ENCODE measurements at regions not wholly inside any gene's neighbourhood (a gene's known extent, or its start where the extent isn't known, plus 50 kb on each side); places are given as distances from the start of the nearest gene placed in this dataset.

GRCh38 chr11:37110385-37110784 lies 512.3 kb upstream of the RAG2 start:
- no peak for TF ChIP-seq CTCF (IDR thresholded peaks at IDR 0.05; ENCODE audit: extremely low read depth, insufficient read depth, missing control alignments)
- in situ Hi-C loops (cut with MboI; ENCODE audit: low pct_unique_long_range_greater_than_20kb, low sequenced_read_pairs, unreplicated experiment), result no loop called here
- no peak for DNase-seq (ENCODE audit: low spot score)

GRCh38 chr11:37109286-37109585 lies 511.2 kb upstream of the RAG2 start:
- in situ Hi-C loops (cut with MboI; ENCODE audit: low pct_unique_long_range_greater_than_20kb, low sequenced_read_pairs, unreplicated experiment), result no loop called here
- no peak for TF ChIP-seq CTCF (IDR thresholded peaks at IDR 0.05; ENCODE audit: extremely low read depth, insufficient read depth, missing control alignments)
- DNase-seq (ENCODE audit: low spot score), result no peak

GRCh38 chr11:37108436-37109285 lies 510.6 kb upstream of the RAG2 start:
- DNase-seq (ENCODE audit: low spot score), result no peak
- no peak for TF ChIP-seq CTCF (IDR thresholded peaks at IDR 0.05; ENCODE audit: extremely low read depth, insufficient read depth, missing control alignments)
- in situ Hi-C loops (cut with MboI; ENCODE audit: low pct_unique_long_range_greater_than_20kb, low sequenced_read_pairs, unreplicated experiment), result no loop called here

GRCh38 chr11:37107831-37108230 lies 509.8 kb upstream of the RAG2 start:
- in situ Hi-C loops (cut with MboI; ENCODE audit: low pct_unique_long_range_greater_than_20kb, low sequenced_read_pairs, unreplicated experiment), result no loop called here

GRCh38 chr11:37107415-37107814 lies 509.4 kb upstream of the RAG2 start:
- no peak for DNase-seq (ENCODE audit: low spot score)
- no peak for TF ChIP-seq CTCF (IDR thresholded peaks at IDR 0.05; ENCODE audit: extremely low read depth, insufficient read depth, missing control alignments)
- in situ Hi-C loops (cut with MboI; ENCODE audit: low pct_unique_long_range_greater_than_20kb, low sequenced_read_pairs, unreplicated experiment), result no loop called here

More at GRCh38 chr11:37107831-37108230, 509.8 kb upstream of the RAG2 start:
- TF ChIP-seq CTCF (IDR thresholded peaks at IDR 0.05; ENCODE audit: extremely low read depth, insufficient read depth, missing control alignments), result no peak
- DNase-seq (ENCODE audit: low spot score), result no peak

- in situ Hi-C loops (cut with MboI; ENCODE audit: low pct_unique_long_range_greater_than_20kb, low sequenced_read_pairs, unreplicated experiment), result no loop called here
- DNase-seq (ENCODE audit: low spot score), result no peak
- no peak for TF ChIP-seq CTCF (IDR thresholded peaks at IDR 0.05; ENCODE audit: extremely low read depth, insufficient read depth, missing control alignments)
Measured at GRCh38 chr11:37105427-37105826, 507.4 kb upstream of the RAG2 start.
